Neutrophil (primary cell): ENCODE measurements at regions not wholly inside any gene's neighbourhood (a gene's known extent, or its start where the extent isn't known, plus 50 kb on each side); places are given as distances from the start of the nearest gene placed in this dataset.
"Not testable (repeated sequence)": the region's sequence is repeated elsewhere in the genome, so short reads cannot be mapped to it uniquely, and the experiment has no call there.

ENCODE experiments used
- H3K27ac ChIP-seq: fragments of 200-600 bp; sonication (generic); 2 replicates; pipeline ENCODE4 v1.5.1; 2016; ENCODE audit warnings: mild to moderate bottlenecking, moderate library complexity
- H3K27me3 ChIP-seq: fragments of 200-600 bp; sonication (generic); 2 replicates; pipeline ENCODE4 v1.6.0; 2016; ENCODE audit warnings: mild to moderate bottlenecking
- H3K36me3 ChIP-seq: fragments of 200-600 bp; sonication (generic); 2 replicates; pipeline ENCODE4 v1.5.1; 2017
- H3K4me1 ChIP-seq, 2 experiments: fragments of 200-600 bp in 1 of 2; sonication (generic) in 1 of 2; 1 replicate in 1 of 2; 2 replicates in 1 of 2; pipeline versions ENCODE4 v1.5.1 to v1.6.1; 2013 to 2016; ENCODE audit warnings: low read depth in 1 of 2, low read length in 1 of 2, mild to moderate bottlenecking in 1 of 2, moderate library complexity in 1 of 2; ENCODE audit not compliant: control insufficient read depth in 1 of 2, insufficient read depth in 1 of 2
- H3K4me3 ChIP-seq, 2 experiments: fragments of 200-600 bp in 1 of 2; sonication (generic) in 1 of 2; 1 replicate in 1 of 2; 2 replicates in 1 of 2; pipeline ENCODE4 v1.5.1; 2013 to 2016; ENCODE audit warnings: low read depth in 1 of 2, low read length in 1 of 2, mild to moderate bottlenecking in 1 of 2, moderate library complexity in 1 of 2
- H3K9me3 ChIP-seq: fragments of 200-600 bp; sonication (generic); 2 replicates; pipeline ENCODE4 v1.5.1; 2016
- TF ChIP-seq, protein P1 (sequence below): fragments of 200-600 bp; sonication (generic); IDR thresholded peaks from 2 replicates; pipeline ENCODE4 v1.5.1; 2016; ENCODE audit warnings: antibody characterized with exemption

DNA sequence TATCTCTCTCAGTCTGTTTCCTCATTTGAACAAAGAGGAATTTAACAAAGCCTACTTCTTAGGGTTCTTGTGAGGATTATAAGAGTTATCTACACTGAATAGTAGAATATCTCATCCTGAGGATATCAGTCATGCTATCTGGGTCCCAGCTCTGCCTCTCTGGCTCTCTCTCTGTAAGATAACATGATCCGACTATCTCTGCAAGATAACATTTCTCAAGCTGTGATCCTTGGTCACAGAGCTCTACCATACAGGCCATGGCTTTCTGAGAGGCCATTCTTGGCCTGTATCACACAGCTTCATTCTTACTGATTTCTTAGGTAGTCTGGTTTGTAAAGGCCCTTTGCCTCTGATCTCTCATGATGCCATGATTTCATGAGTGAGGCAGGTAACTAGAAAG, 71.0 kb upstream of the TRABD2B start:
- Histone ChIP-seq H3K4me1 (no peaks in the 10 kb centered on the region), H3K9me3 (no peaks in the 10 kb centered on the region), H3K27me3 (no peaks in the 10 kb centered on the region), H3K4me3 (no peak overlapping the region), H3K36me3 (no peaks in the 10 kb centered on the region), H3K27ac (no peak overlapping the region)
- TF ChIP-seq, protein P1, sequence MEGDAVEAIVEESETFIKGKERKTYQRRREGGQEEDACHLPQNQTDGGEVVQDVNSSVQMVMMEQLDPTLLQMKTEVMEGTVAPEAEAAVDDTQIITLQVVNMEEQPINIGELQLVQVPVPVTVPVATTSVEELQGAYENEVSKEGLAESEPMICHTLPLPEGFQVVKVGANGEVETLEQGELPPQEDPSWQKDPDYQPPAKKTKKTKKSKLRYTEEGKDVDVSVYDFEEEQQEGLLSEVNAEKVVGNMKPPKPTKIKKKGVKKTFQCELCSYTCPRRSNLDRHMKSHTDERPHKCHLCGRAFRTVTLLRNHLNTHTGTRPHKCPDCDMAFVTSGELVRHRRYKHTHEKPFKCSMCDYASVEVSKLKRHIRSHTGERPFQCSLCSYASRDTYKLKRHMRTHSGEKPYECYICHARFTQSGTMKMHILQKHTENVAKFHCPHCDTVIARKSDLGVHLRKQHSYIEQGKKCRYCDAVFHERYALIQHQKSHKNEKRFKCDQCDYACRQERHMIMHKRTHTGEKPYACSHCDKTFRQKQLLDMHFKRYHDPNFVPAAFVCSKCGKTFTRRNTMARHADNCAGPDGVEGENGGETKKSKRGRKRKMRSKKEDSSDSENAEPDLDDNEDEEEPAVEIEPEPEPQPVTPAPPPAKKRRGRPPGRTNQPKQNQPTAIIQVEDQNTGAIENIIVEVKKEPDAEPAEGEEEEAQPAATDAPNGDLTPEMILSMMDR: no peak

DNA sequence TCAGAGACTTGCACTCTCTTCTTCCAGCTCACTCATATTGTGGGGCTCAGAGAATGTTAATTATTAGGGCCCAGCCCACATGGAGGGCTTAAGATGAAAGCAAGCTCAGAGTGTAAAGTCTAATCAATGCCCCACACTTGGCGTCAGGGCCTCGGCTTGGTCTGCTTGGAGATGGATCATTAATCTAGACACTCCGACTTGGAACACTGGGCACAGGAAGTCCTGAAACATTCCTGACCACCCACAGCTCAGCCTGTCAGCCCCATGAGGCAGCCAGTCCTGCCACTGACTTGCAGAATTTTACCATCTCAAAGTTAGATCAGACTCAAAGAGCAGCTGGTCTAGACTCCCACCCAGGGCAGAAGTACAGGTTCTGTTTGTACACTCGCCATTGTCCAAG, 69.8 kb upstream of the TRABD2B start:
- TF ChIP-seq, protein P1: no peak
- Histone ChIP-seq H3K36me3 (no peaks in the 10 kb centered on the region), H3K27me3 (no peaks in the 10 kb centered on the region), H3K27ac (no peak overlapping the region), H3K4me1 (no peaks in the 10 kb centered on the region), H3K9me3 (no peaks in the 10 kb centered on the region), H3K4me3 (no peak overlapping the region)

DNA sequence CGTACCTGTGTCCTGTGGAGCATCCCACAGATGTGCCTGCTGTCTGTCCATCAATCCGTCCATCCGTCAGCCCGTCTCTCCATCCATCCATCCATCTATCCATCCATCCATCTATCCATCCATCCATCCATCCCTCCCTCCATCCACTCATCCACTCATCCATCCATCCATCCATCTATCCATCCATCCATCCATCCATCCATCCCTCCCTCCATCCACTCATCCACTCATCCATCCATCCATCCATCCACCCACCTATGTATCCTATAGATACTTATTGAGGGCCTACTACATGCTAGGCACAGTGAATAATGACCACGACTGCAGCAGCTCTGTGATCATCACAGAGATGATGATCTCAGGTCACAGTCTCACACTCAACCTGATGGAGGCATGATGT, 67.5 kb upstream of the TRABD2B start:
- H3K36me3 ChIP-seq, H3K4me1 ChIP-seq, H3K27me3 ChIP-seq, H3K9me3 ChIP-seq, H3K4me3 ChIP-seq, H3K27ac ChIP-seq: not testable (repeated sequence)

DNA sequence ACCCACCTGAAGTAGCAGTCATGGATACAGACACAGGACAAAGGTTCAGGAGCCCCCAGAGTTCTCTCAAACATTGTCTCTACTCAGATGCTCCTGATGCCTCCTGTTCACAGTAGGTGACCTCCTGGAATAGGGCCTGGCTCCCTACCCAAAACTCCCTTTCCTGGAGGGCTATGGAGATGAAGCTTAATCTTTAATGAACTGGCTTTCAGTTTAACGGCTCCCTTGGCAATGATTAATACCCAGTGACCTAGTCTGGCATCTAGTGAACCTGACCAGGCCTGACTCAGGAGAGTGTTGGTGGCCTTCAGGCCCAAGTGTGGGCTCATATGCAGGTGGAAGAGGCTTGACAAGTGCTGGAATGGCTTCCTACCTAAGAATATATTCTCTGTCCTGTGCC, 65.2 kb upstream of the TRABD2B start:
- Histone ChIP-seq H3K9me3 (no peaks in the 10 kb centered on the region), H3K4me1 (no peaks in the 10 kb centered on the region), H3K27me3 (no peaks in the 10 kb centered on the region), H3K4me3 (no peak overlapping the region), H3K36me3 (no peaks in the 10 kb centered on the region), H3K27ac (no peak overlapping the region)
- TF ChIP-seq, protein P1: no peak

DNA sequence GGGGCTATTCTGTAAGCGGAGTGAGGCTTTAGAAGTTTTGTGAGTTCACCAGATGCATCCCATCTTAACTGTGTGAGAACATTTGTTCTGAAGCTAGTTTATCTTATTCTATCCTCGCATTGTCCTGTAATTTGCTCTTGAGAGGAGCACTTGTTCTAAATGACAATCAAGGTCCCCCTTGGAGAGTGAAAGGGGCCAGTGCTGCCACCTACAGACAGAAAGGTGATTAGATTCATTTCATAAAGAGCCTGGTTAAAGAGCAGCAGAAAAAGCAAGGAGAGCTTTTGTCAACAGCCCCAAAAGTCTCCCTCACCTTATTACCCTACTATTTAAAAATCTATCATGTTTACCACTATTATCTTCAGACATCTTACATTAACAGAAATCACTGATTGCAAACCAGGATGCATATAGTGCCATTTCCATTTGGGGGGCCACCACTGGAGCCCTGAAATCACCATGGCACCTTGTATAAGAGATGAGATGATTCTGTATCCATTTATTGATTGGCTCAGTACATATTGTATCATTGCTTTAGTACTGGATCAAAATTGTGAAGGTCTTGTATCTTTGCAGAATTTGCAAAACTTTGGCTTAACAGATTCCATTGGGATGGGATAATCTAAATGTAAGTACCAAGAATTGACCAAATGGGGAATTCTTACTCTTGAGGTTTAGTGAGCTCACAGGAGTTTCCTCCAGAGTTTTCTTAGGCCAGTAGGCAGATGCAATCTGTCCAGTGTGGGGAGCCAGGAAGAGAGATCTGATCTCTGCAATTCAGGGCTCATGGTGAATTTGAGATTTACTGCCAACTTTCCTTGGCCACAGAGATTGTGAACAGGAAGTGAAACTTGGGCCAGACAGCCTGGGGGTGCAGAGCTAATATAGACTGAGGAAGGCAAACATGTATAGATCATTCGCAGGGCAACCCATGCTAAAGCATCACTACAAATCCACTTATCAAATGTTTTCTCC, 64.3 kb upstream of the TRABD2B start:
- Histone ChIP-seq H3K4me3 (no peak overlapping the region), H3K27ac (no peak overlapping the region), H3K36me3 (no peaks in the 10 kb centered on the region), H3K9me3 (no peaks in the 10 kb centered on the region), H3K27me3 (no peaks in the 10 kb centered on the region), H3K4me1 (no peaks in the 10 kb centered on the region)
- TF ChIP-seq, protein P1: no peak

DNA sequence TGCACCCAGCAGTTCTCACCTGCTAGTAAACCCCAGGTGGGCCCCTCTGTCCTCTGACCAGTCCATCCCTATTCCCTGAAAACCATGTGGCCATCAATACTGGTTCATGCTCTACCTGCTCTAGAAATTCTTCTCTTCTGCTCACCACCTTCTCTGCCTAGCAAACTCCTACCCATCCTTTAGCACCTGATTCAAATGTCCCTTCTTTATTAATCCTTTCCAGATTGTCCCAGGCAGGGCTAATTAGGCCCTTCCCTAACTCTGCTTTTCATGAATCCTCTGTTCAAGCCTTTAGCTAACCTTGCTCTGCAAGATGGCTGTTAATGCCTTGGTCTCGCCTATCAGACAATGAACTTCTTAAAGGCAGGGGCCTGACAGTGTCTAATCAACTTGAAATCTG, 62.1 kb upstream of the TRABD2B start:
- no peaks in the 10 kb centered on the region for H3K27me3 ChIP-seq
- H3K36me3 ChIP-seq: no peaks in the 10 kb centered on the region
- H3K27ac ChIP-seq: no peak overlapping the region
- H3K9me3 ChIP-seq: no peaks in the 10 kb centered on the region
- TF ChIP-seq, protein P1: no peak
- no peak overlapping the region for H3K4me3 ChIP-seq
- H3K4me1 ChIP-seq: no peaks in the 10 kb centered on the region
